Gastroesophageal sphincter (tissue), 4 donors: ENCODE measurements at regions not wholly inside any gene's neighbourhood (a gene's known extent, or its start where the extent isn't known, plus 50 kb on each side); places are given as distances from the start of the nearest gene placed in this dataset.
"Not testable (repeated sequence)": the region's sequence is repeated elsewhere in the genome, so short reads cannot be mapped to it uniquely, and the experiment has no call there.

ENCODE experiments used
- ATAC-seq: fragments of 150-250 bp; one replicate; pipeline ENCODE4 v1.9.1; 2016; ENCODE audit warnings: mild to moderate bottlenecking, moderate library complexity
- H3K27ac ChIP-seq, 4 donors: fragments of 200-600 bp; sonication (generic) in 3 of 4; 1 replicate in 3 of 4; 2 replicates in 1 of 4; pipeline ENCODE4 v1.5.1; 2016 to 2019
- H3K27me3 ChIP-seq: fragments of 200-600 bp; sonication (generic); one replicate; pipeline ENCODE4 v1.5.1; 2019
- H3K36me3 ChIP-seq, 2 donors: fragments of 200-600 bp; sonication (generic); one replicate each; pipeline ENCODE4 v1.5.1; 2019; ENCODE audit warnings: control low read depth in 1 of 2
- H3K4me1 ChIP-seq, 3 donors: fragments of 200-600 bp; sonication (generic); 1 replicate in 2 of 3; 2 replicates in 1 of 3; pipeline ENCODE4 v1.5.1; 2016 to 2019; ENCODE audit warnings: control low read depth in 2 of 3
- H3K4me3 ChIP-seq, 2 donors: fragments of 200-600 bp; sonication (generic); one replicate each; pipeline ENCODE4 v1.5.1; 2019; ENCODE audit warnings: mild to moderate bottlenecking in 1 of 2, moderate library complexity in 1 of 2
- H3K9me3 ChIP-seq, 3 donors: fragments of 200-600 bp; sonication (generic); one replicate each; pipeline ENCODE4 v1.5.1; 2017 to 2019; ENCODE audit warnings: control low read depth in 2 of 3
- EP300 ChIP-seq: sonication (generic); formaldehyde crosslinking; IDR thresholded peaks from one replicate; pipeline ENCODE4 v1.6.1; 2017; ENCODE audit warnings: antibody characterized with exemption, mild to moderate bottlenecking
- POLR2A ChIP-seq, 2 donors: fragments of 450-650 bp; IDR thresholded peaks; one replicate each; pipeline ENCODE4 v1.6.1; 2017; ENCODE audit warnings: antibody characterized with exemption in 2 of 2, mild to moderate bottlenecking in 2 of 2, moderate library complexity in 1 of 2
- POLR2AphosphoS5 ChIP-seq: sonication (generic); formaldehyde crosslinking; IDR thresholded peaks from one replicate; pipeline ENCODE4 v1.6.1; 2017; ENCODE audit warnings: antibody characterized with exemption
- WGBS, 2 donors: methylation state at CpG; one replicate each; pipeline ENCODE4 v1.1.5; 2018; ENCODE audit warnings: low coverage in 1 of 2; 5-methylcytosine and 5-hydroxymethylcytosine counted together
- TF ChIP-seq, protein P1 (sequence below), 4 experiments: fragments of 200-600 bp in 2 of 4; fragments of 450-650 bp in 2 of 4; sonication (generic) in 1 of 4; IDR thresholded peaks; one replicate each; pipeline ENCODE4 v1.5.1; 2017 to 2019; ENCODE audit warnings: antibody characterized with exemption in 4 of 4, mild to moderate bottlenecking in 2 of 4, moderate library complexity in 2 of 4

DNA sequence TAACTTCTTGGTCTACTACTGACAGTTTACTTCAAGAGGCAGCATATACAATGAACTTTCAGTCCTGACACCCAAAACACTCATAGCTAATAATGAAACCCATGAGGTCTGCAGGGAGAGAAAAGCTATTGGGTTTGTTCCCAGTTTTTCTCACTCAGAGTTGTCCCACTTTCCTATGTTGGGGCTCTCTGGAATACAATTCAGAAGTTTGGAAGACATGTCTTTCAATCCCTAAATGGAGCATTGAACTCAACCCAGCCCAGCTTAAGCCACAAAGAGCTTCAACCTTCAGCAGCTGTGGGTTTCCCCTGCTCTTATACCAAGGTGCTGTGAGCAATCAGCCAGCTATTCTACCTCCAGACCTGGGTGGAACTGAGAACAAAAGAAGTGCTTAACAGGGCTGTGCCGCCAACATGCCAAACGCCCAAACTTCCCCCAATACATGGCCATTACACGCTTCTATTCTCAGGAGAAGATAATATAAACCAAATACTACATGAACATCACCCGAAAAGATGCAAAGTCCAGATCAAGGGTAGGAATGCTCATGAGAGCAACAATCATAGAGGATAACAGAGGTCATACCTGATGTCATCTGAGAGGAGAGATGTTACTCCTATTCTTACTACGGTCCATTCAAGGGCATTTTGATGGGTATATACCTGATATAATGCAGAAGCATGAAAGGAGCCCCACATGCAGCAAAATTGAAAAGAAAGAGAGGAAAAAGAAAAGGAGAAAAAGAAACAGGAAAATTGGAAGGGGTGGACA lies 131.2 kb upstream of the TGFBR2 start:
- H3K4me1 ChIP-seq = peaks cover 5 to 59% (median 6%) of the 10 kb centered on the region in 3 donors
- no peaks in the 10 kb centered on the region for H3K27me3 ChIP-seq
- H3K9me3 ChIP-seq = no peaks in the 10 kb centered on the region
- ATAC-seq = no peak
- no peak for TF ChIP-seq POLR2A (IDR thresholded peaks at IDR 0.05)
- no peak overlapping the region for H3K4me3 ChIP-seq
- 92 to 96% methylated on average over 5 of the region's 5 CpGs for WGBS, 2 donors
- H3K36me3 ChIP-seq = no peaks in the 10 kb centered on the region
- no peak overlapping the region for H3K27ac ChIP-seq

DNA sequence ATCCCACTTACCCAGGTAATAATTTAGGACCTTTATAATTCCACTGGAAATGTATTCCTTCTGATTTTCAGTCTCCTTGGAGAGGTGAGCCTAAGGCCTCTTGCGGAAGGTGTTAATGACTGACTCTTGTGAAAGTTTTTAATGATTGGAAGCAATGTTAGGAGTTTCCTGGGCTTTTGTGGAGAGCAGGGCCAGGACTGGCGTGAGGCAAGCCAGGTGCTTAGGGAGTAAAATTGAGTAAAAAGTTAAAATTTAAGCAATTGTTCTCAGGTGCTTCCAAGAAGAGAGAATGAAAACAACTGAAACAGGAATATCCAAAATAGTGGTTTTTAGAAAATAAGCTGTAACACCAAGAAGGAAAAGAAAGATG lies 130.6 kb upstream of the TGFBR2 start:
- H3K27ac ChIP-seq = no peak overlapping the region
- peaks cover 5 to 61% (median 6%) of the 10 kb centered on the region in 3 donors for H3K4me1 ChIP-seq
- TF ChIP-seq EP300 = no peak
- TF ChIP-seq POLR2A (IDR thresholded peaks at IDR 0.05) = no peak
- TF ChIP-seq, protein P1, sequence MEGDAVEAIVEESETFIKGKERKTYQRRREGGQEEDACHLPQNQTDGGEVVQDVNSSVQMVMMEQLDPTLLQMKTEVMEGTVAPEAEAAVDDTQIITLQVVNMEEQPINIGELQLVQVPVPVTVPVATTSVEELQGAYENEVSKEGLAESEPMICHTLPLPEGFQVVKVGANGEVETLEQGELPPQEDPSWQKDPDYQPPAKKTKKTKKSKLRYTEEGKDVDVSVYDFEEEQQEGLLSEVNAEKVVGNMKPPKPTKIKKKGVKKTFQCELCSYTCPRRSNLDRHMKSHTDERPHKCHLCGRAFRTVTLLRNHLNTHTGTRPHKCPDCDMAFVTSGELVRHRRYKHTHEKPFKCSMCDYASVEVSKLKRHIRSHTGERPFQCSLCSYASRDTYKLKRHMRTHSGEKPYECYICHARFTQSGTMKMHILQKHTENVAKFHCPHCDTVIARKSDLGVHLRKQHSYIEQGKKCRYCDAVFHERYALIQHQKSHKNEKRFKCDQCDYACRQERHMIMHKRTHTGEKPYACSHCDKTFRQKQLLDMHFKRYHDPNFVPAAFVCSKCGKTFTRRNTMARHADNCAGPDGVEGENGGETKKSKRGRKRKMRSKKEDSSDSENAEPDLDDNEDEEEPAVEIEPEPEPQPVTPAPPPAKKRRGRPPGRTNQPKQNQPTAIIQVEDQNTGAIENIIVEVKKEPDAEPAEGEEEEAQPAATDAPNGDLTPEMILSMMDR (IDR thresholded peaks at IDR 0.05) = no peak
- TF ChIP-seq POLR2AphosphoS5 = no peak
- 100% methylated on average over 2 of the region's 2 CpGs for WGBS, 2 donors
- ATAC-seq = no peak
- no peaks in the 10 kb centered on the region for H3K27me3 ChIP-seq
- no peak overlapping the region for H3K4me3 ChIP-seq
- H3K9me3 ChIP-seq = no peaks in the 10 kb centered on the region
- no peaks in the 10 kb centered on the region for H3K36me3 ChIP-seq

DNA sequence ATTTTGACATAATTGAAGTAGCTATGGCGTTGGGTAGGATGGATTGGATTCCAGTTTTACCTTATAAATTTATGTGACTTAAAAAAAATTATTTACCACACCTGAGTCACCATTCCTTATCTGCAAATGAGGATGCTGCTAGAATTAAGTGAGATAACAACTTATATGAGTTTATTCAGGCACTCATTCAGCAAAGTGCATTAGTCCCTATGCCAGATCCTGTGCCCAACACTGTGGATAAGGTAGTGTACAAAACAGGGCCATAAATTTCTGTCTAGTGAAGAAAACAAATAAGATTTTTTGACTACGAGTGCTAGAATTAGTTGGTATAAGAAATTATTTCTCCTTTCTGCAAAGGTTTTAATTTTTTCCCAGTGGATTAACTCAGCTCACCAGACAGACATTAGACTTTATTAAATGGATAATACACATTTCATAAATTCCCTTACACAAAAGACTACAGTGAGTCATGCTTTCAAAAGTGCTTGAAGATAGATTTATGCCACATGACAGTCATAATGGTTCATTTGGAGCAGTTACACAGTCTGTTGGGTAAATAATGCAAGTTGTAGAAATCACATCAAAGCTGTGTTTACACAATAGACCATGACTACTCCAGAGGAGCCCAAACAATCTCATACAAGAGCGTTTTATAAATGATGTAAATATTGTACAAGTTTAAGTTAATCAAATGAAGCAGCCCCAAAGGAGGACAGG lies 129.9 kb upstream of the TGFBR2 start:
- Histone ChIP-seq H3K36me3 (no peaks in the 10 kb centered on the region), H3K4me1 (peaks cover 0 to 53% (median 2%) of the 10 kb centered on the region in 3 donors), H3K27ac (no peak overlapping the region), H3K27me3 (no peaks in the 10 kb centered on the region), H3K4me3 (no peak overlapping the region), H3K9me3 (no peaks in the 10 kb centered on the region)
- no peak for ATAC-seq
- TF ChIP-seq, protein P1 (IDR thresholded peaks at IDR 0.05) = no peak
- TF ChIP-seq POLR2AphosphoS5 (no peak), POLR2A (IDR thresholded peaks at IDR 0.05) (no peak), EP300 (no peak)
- WGBS, 2 donors = 57 to 80% methylated on average over 3 of the region's 3 CpGs

DNA sequence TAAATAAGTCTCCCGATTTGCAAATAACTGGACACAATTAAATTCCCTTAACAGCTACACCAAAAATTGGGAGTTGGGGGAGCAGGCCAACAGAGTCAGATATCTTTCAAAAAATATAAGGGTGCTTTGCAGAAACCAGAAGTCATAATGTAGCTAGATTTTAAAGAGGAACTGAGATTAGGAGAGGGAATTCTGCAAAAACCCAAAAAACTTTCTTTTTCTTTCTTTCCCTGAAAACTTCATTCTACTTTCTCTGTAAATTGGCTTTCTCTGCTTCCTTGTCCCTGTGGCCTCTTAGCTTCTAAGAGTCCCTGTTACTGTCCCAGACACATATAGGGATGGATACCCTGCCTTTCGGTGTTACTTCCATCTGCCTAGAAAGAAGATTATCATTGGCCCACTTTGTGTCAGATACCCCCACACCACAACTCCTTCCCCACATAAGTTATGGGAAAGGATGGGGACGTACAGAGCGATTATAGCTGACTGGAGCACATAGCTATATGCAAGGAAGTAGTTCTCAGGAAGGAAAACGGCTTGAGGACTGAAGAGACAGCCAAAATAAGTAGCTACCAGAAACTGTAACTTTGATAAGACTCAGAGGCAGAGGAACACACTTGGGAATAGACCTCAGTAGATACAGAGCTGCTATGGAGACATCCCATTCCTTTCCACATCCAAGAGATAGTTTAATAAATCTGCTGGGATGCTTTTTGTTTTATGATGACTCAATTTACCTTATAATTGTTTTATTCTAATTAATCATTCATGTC lies 129.1 kb upstream of the TGFBR2 start:
- WGBS, 2 donors = 58 to 60% methylated on average over 5 of the region's 5 CpGs
- ATAC-seq = no peak
- H3K4me3 ChIP-seq = no peak overlapping the region
- no peaks in the 10 kb centered on the region for H3K9me3 ChIP-seq
- H3K27ac ChIP-seq = no peak overlapping the region
- no peaks in the 10 kb centered on the region for H3K36me3 ChIP-seq
- no peaks in the 10 kb centered on the region for H3K27me3 ChIP-seq
- TF ChIP-seq POLR2AphosphoS5 (no peak), EP300 (no peak), POLR2A (IDR thresholded peaks at IDR 0.05) (no peak)
- TF ChIP-seq, protein P1 (IDR thresholded peaks at IDR 0.05) = no peak
- peaks cover 0 to 48% (median 0%) of the 10 kb centered on the region in 3 donors for H3K4me1 ChIP-seq

DNA sequence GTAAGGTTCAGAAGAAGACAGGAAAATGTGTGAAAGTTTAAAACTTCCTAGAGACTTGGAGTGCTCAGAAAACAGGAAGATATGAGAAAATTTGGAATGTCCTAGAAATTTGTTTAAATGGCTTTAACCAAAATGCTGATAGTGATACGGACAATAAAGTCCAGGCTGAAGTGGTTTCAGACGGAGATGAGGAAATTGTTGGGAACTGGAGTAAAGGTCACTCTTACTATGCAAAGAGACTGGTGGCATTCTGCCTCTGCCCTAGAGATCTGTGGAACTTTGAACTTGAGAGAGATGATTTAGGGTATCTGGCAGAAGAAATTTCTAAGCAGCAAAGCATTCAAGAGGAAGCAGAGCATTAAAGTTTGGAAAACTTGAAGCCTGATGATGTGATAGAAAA lies 126.7 kb upstream of the TGFBR2 start:
- 40 to 55% methylated on average over 2 of the region's 2 CpGs for WGBS, 2 donors

DNA sequence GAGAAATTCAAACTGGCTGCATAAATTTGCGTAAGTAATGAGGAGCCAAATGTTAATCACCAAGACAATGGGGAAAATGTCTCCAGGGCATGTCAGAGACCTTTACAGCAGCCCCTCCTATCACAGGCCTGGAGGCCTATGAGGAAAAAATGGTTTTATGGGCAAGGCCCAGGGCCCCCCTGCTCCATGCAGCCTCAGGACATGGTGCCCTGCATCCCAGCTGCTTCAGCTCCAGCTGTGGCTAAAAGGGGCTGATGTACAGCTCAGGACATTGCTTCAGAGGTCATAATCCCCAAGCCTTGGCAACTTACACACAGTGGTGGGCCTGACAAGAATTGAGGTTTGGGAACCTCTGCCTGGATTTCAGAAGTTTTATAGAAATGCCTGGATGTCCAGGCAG lies 126.2 kb upstream of the TGFBR2 start:
- 83 to 88% methylated on average over 1 of the region's 1 CpG for WGBS, 2 donors
- H3K9me3 ChIP-seq, ATAC-seq, H3K36me3 ChIP-seq, H3K27ac ChIP-seq, H3K4me3 ChIP-seq, H3K27me3 ChIP-seq: not testable (repeated sequence)
- H3K4me1 ChIP-seq = peaks cover 0 to 32% (median 0%) of the 10 kb centered on the region in 3 donors

More for the DNA sequence above, 126.7 kb upstream of the TGFBR2 start:
- H3K4me3 ChIP-seq, H3K27me3 ChIP-seq, ATAC-seq, H3K9me3 ChIP-seq, H3K27ac ChIP-seq, H3K36me3 ChIP-seq: not testable (repeated sequence)
- peaks cover 0 to 32% (median 0%) of the 10 kb centered on the region in 3 donors for H3K4me1 ChIP-seq
